ENCODE measurements at regions not wholly inside any gene's neighbourhood (a gene's known extent, or its start where the extent isn't known, plus 50 kb on each side); places are given as distances from the start of the nearest gene placed in this dataset.
A peak's percentile ranks its signal among the peaks of the same experiment; 100 is the strongest.

DNA sequence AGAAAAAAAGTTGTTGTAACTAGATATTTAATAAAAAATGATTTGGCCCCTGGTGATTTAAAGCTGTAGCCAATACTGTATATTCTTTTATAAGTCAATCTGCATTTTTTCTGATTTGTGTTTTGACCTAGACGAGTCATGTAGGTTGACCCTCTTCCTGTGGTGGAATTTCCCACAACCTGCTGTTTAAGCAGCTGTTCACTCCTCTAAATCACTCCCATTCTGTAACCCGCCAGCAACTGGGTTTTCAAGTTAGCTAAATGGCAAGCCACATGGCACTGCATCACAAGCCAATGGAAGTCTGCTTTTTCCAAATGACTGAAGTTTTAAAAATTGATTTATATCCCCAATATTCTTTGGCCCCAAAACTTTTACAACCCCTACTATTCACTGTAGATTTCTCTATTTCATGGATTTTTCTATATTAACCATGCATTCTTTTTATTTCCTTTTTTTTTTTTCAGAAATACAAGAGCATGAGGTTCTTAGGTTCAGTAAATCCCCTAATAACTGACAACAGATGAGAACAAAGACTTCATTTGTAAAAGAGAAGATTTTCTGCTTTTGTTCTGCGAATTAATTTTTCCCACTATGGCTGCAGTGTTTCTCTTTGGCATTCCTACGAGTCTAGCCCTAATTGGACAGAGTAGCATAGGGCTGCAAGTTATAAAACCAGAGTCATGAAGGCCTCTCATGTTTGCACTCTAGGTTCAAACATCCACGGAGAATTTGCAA lies 184.5 kb upstream of the TLE4 start:
- in situ Hi-C loops (cut with HindIII; ENCODE audit: low sequenced_read_pairs) = no loop called here
- H3K4me3 ChIP-seq (ENCODE audit: low read depth, low read length) = no peak overlapping the region
- no peak for TF ChIP-seq CTCF (IDR thresholded peaks at IDR 0.05; ENCODE audit: low read depth, low read length, missing control alignments)
- DNase-seq (ENCODE audit: low read depth) = peak; percentile 22

- TF ChIP-seq CTCF (IDR thresholded peaks at IDR 0.05; ENCODE audit: low read depth, low read length, missing control alignments) = no peak
- no peak overlapping the region for H3K4me3 ChIP-seq (ENCODE audit: low read depth, low read length)
- DNase-seq (ENCODE audit: low read depth) = no peak
- in situ Hi-C loops (cut with HindIII; ENCODE audit: low sequenced_read_pairs) = no loop called here
Observed at GRCh38 chr9:79390077-79390698, 181.6 kb upstream of the TLE4 start.

GRCh38 chr9:79390781-79391770 lies 180.7 kb upstream of the TLE4 start:
- no peak for DNase-seq (ENCODE audit: low read depth)
- TF ChIP-seq CTCF (IDR thresholded peaks at IDR 0.05; ENCODE audit: low read depth, low read length, missing control alignments) = no peak
- H3K4me3 ChIP-seq (ENCODE audit: low read depth, low read length) = no peak overlapping the region
- in situ Hi-C loops (cut with HindIII; ENCODE audit: low sequenced_read_pairs) = no loop called here

DNA sequence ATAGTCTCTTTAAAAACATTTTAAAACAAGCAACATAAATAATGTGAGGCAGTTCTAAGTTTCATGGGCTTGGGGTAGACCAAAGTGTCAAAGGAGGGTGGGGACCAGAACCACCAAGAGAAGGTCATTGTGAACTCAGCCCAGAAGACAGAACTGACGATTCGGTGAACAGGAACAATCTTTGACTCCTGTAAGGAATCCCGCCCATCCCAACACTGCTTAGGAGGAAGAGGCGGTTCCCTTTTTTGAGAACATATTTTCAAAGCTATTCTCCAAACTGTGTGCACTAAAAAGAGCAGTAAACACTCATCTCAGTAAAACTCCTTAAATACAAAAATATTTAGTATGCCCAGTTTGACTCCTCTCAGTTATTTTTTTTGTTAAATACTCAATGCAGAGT lies 176.5 kb upstream of the TLE4 start:
- DNase-seq (ENCODE audit: low read depth) = no peak
- in situ Hi-C loops (cut with HindIII; ENCODE audit: low sequenced_read_pairs) = no loop called here
- no peak for TF ChIP-seq CTCF (IDR thresholded peaks at IDR 0.05; ENCODE audit: low read depth, low read length, missing control alignments)
- H3K4me3 ChIP-seq (ENCODE audit: low read depth, low read length) = no peak overlapping the region

DNA sequence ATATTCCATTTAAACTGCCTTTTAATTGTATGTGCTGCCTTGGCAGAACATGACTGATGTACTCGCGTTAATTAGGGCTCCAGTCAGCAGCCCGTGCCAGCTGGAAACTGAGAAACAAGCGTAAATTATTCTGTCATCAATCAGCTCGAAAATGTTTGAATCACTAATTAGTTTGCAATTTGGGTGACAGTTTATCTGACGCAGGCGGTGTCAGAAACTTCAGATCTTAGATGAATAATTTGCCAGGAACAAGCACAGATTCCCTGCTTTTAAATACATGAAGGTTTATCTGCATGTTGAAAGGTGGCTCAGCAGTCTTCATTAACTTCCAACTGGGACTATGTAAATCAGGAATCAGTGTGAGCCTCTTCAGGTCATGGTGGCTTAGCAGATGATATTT lies 176.0 kb upstream of the TLE4 start:
- in situ Hi-C loops (cut with HindIII; ENCODE audit: low sequenced_read_pairs) = no loop called here
- no peak overlapping the region for H3K4me3 ChIP-seq (ENCODE audit: low read depth, low read length)

More for the DNA sequence above, 176.0 kb upstream of the TLE4 start:
- TF ChIP-seq CTCF (IDR thresholded peaks at IDR 0.05; ENCODE audit: low read depth, low read length, missing control alignments) = no peak
- DNase-seq (ENCODE audit: low read depth) = no peak
